Panc1 (cell line): ENCODE measurements at regions not wholly inside any gene's neighbourhood (a gene's known extent, or its start where the extent isn't known, plus 50 kb on each side); places are given as distances from the start of the nearest gene placed in this dataset.

Source experiments
- ATAC-seq: fragments of 200-7000 bp; cut with Tn5 transposase; 2 replicates; pipeline ENCODE4 v1.9.1; 2020; ENCODE audit warnings: mild to moderate bottlenecking, moderate library complexity
- BruUV-seq: library from RNA; stranded (reverse); fragments of 400-500 nt; replicated peaks from 2 replicates; lab custom pipeline; 2021; lab: Mats Ljungman, UMichigan
- CTCF ChIA-PET: fragments of 300-600 bp; sonication (Branson Sonifier 250); formaldehyde crosslinking; loops from one replicate; lab custom pipeline; 2022; ENCODE audit warnings: antibody characterized with exemption; lab: Charles Lee
- POLR2A ChIA-PET: fragments of 300-600 bp; sonication (Branson Sonifier 250); formaldehyde crosslinking; loops from one replicate; lab custom pipeline; 2022; ENCODE audit warnings: antibody characterized with exemption; lab: Charles Lee
- DNase-seq: peaks from one replicate; pipeline ENCODE4 v3.0.0-alpha.2; 2010; ENCODE audit warnings: low read depth, low spot score
- H3K27ac ChIP-seq: 2 replicates; pipeline ENCODE4 v1.5.1; 2011; ENCODE audit warnings: mild to moderate bottlenecking, low read length, inconsistent platforms
- H3K27me3 ChIP-seq: fragments of 200-500 bp; sonication (Bioruptor generic); 2 replicates; pipeline ENCODE4 v1.6.0; 2014; ENCODE audit warnings: low read length, inconsistent platforms; ENCODE audit not compliant: control insufficient read depth, insufficient read depth
- H3K36me3 ChIP-seq: fragments of 200-500 bp; sonication (Bioruptor generic); 2 replicates; pipeline ENCODE4 v1.5.1; 2014; ENCODE audit warnings: inconsistent platforms, mild to moderate bottlenecking, low read length, moderate library complexity; ENCODE audit not compliant: control insufficient read depth, insufficient read depth
- H3K4me1 ChIP-seq: 2 replicates; pipeline ENCODE4 v1.5.1; 2011; ENCODE audit warnings: inconsistent platforms, mild to moderate bottlenecking, low read length, moderate library complexity; ENCODE audit not compliant: control insufficient read depth, insufficient read depth
- H3K4me3 ChIP-seq, 2 experiments: 2 replicates each; pipeline ENCODE4 v1.5.1; 2011 to 2012; ENCODE audit warnings: low read depth in 2 of 2, low read length in 2 of 2, mild to moderate bottlenecking in 2 of 2, inconsistent platforms in 1 of 2, moderate library complexity in 1 of 2
- H3K9me3 ChIP-seq: fragments of 200-500 bp; sonication (Bioruptor generic); 2 replicates; pipeline ENCODE4 v1.5.1; 2014; ENCODE audit warnings: low read depth, mild to moderate bottlenecking, inconsistent platforms, low read length, moderate library complexity; ENCODE audit not compliant: control insufficient read depth, insufficient read depth
- POLR2AphosphoS5 ChIP-seq: IDR thresholded peaks from 2 replicates; pipeline ENCODE4 v1.6.1; 2012; ENCODE audit warnings: mild to moderate bottlenecking, low read depth, low read length, moderate library complexity
- SIN3A ChIP-seq: IDR thresholded peaks from 2 replicates; pipeline ENCODE4 v1.6.1; 2012; ENCODE audit warnings: low read depth, mild to moderate bottlenecking, low read length, moderate library complexity, borderline replicate concordance; ENCODE audit not compliant: insufficient read depth
- TCF7L2 ChIP-seq: IDR thresholded peaks from 2 replicates; pipeline ENCODE4 v1.6.1; 2011; ENCODE audit warnings: mild to moderate bottlenecking, low read depth, low read length, inconsistent platforms
- in situ Hi-C: cut with HindIII; loops from 2 replicates; pipeline ENCODE4 v1.10.0; 2016; ENCODE audit warnings: low sequenced_read_pairs, low pct_unique_long_range_greater_than_20kb
- intact Hi-C: fragments of 100-400 bp; cut with micrococcal nuclease; formaldehyde crosslinking; loops from one replicate; pipeline ENCODE4 v1.10.0; 2022; ENCODE audit not compliant: unreplicated experiment
- TF ChIP-seq, protein P1 (sequence below): fragments of 450-650 bp; IDR thresholded peaks from 2 replicates; pipeline ENCODE4 v1.5.1; 2017; ENCODE audit warnings: mild to moderate bottlenecking
- TF ChIP-seq, protein P2 (sequence below), 2 experiments: IDR thresholded peaks; 2 replicates each; pipeline ENCODE4 v1.6.1; 2011 to 2012; ENCODE audit warnings: low read depth in 2 of 2, control low read depth in 1 of 2, low read length in 1 of 2, mild to moderate bottlenecking in 1 of 2, moderate library complexity in 1 of 2; ENCODE audit not compliant: insufficient read depth in 1 of 2

DNA sequence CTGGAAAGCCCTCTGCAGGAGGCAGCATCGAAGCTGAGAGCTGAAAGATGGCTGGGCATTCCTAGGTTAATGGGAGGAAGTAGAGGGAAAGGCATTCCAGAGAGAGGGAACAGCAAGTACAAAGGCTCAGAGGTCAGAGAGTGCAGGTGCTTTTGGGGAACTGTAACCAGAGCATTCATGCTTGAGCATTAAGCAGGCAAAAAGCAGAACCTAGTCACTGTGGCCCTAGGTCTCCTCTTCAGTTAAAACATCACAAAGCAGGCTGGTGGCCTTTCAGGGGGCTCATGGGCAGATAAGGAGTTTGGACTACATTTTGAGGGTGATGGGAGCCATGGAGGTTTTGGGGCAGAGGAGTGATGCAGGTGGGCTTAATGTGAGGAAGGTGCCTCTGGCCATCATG is 169.2 kb upstream of the MYL2 start:
- ATAC-seq (no peak), DNase-seq (no peak)
- POLR2A ChIA-PET, result no interaction called here
- CTCF ChIA-PET, result no interaction called here
- in situ Hi-C loops, result no loop called here
- H3K27ac ChIP-seq, result no peak overlapping the region
- no peaks in the 10 kb centered on the region for H3K9me3 ChIP-seq
- H3K27me3 ChIP-seq, result peaks cover 7% of the 10 kb centered on the region
- no peaks in the 10 kb centered on the region for H3K36me3 ChIP-seq
- H3K4me3 ChIP-seq, result no peak overlapping the region
- TF ChIP-seq TCF7L2, result no peak
- TF ChIP-seq, protein P1, sequence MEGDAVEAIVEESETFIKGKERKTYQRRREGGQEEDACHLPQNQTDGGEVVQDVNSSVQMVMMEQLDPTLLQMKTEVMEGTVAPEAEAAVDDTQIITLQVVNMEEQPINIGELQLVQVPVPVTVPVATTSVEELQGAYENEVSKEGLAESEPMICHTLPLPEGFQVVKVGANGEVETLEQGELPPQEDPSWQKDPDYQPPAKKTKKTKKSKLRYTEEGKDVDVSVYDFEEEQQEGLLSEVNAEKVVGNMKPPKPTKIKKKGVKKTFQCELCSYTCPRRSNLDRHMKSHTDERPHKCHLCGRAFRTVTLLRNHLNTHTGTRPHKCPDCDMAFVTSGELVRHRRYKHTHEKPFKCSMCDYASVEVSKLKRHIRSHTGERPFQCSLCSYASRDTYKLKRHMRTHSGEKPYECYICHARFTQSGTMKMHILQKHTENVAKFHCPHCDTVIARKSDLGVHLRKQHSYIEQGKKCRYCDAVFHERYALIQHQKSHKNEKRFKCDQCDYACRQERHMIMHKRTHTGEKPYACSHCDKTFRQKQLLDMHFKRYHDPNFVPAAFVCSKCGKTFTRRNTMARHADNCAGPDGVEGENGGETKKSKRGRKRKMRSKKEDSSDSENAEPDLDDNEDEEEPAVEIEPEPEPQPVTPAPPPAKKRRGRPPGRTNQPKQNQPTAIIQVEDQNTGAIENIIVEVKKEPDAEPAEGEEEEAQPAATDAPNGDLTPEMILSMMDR, result no peak
- TF ChIP-seq, protein P2, sequence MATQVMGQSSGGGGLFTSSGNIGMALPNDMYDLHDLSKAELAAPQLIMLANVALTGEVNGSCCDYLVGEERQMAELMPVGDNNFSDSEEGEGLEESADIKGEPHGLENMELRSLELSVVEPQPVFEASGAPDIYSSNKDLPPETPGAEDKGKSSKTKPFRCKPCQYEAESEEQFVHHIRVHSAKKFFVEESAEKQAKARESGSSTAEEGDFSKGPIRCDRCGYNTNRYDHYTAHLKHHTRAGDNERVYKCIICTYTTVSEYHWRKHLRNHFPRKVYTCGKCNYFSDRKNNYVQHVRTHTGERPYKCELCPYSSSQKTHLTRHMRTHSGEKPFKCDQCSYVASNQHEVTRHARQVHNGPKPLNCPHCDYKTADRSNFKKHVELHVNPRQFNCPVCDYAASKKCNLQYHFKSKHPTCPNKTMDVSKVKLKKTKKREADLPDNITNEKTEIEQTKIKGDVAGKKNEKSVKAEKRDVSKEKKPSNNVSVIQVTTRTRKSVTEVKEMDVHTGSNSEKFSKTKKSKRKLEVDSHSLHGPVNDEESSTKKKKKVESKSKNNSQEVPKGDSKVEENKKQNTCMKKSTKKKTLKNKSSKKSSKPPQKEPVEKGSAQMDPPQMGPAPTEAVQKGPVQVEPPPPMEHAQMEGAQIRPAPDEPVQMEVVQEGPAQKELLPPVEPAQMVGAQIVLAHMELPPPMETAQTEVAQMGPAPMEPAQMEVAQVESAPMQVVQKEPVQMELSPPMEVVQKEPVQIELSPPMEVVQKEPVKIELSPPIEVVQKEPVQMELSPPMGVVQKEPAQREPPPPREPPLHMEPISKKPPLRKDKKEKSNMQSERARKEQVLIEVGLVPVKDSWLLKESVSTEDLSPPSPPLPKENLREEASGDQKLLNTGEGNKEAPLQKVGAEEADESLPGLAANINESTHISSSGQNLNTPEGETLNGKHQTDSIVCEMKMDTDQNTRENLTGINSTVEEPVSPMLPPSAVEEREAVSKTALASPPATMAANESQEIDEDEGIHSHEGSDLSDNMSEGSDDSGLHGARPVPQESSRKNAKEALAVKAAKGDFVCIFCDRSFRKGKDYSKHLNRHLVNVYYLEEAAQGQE (IDR thresholded peaks at IDR 0.05; ENCODE audit: insufficient read depth in 1 of 2, low read depth in 2 of 2, low read length in 1 of 2), result no peak
- BruUV-seq, result no TSS peak
- intact Hi-C loops, result no loop called here
- no peaks in the 10 kb centered on the region for H3K4me1 ChIP-seq

DNA sequence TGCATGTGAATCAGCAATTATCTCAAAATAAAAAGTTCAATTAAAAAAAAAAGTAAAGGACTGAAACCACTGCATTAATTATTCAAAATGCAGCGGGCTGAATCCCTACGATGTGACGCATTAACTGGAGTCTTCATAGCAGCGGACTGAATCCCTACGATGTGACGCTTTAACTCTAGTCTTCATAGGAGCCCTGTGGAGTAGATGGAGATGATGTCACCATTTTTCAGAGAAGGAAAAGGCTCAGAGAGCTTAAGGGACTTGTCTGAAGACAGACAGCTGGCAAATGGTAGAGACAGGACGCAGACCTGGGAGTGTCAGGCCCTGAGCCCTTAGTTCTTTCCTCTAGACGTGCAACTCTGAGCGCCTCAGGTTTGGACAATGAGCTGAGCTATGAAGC is 168.0 kb upstream of the MYL2 start:
- ATAC-seq, result no peak
- no peak overlapping the region for H3K4me3 ChIP-seq
- POLR2A ChIA-PET, result no interaction called here
- intact Hi-C loops (no loop called here), in situ Hi-C loops (no loop called here)
- CTCF ChIA-PET, result no interaction called here
- no peaks in the 10 kb centered on the region for H3K4me1 ChIP-seq
- H3K27ac ChIP-seq, result no peak overlapping the region
- peaks cover 4% of the 10 kb centered on the region for H3K27me3 ChIP-seq
- BruUV-seq, result no TSS peak
- no peak for DNase-seq
- no peaks in the 10 kb centered on the region for H3K9me3 ChIP-seq
- TF ChIP-seq TCF7L2 (no peak), SIN3A (no peak), POLR2AphosphoS5 (no peak)
- TF ChIP-seq, protein P2 (IDR thresholded peaks at IDR 0.05; ENCODE audit: insufficient read depth in 1 of 2, low read depth in 2 of 2, low read length in 1 of 2), result no peak
- TF ChIP-seq, protein P1, result no peak
- no peaks in the 10 kb centered on the region for H3K36me3 ChIP-seq
